ENCODE measurements at regions not wholly inside any gene's neighbourhood (a gene's known extent, or its start where the extent isn't known, plus 50 kb on each side); places are given as distances from the start of the nearest gene placed in this dataset.
"Not testable (repeated sequence)": the region's sequence is repeated elsewhere in the genome, so short reads cannot be mapped to it uniquely, and the experiment has no call there.

- TF ChIP-seq, protein P1, sequence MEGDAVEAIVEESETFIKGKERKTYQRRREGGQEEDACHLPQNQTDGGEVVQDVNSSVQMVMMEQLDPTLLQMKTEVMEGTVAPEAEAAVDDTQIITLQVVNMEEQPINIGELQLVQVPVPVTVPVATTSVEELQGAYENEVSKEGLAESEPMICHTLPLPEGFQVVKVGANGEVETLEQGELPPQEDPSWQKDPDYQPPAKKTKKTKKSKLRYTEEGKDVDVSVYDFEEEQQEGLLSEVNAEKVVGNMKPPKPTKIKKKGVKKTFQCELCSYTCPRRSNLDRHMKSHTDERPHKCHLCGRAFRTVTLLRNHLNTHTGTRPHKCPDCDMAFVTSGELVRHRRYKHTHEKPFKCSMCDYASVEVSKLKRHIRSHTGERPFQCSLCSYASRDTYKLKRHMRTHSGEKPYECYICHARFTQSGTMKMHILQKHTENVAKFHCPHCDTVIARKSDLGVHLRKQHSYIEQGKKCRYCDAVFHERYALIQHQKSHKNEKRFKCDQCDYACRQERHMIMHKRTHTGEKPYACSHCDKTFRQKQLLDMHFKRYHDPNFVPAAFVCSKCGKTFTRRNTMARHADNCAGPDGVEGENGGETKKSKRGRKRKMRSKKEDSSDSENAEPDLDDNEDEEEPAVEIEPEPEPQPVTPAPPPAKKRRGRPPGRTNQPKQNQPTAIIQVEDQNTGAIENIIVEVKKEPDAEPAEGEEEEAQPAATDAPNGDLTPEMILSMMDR (IDR thresholded peaks at IDR 0.05), result not testable (repeated sequence)
- not testable (repeated sequence) for TF ChIP-seq POLR2A (IDR thresholded peaks at IDR 0.05)
Observed at GRCh38 chr2:75289178-75289577, 89.9 kb upstream of the TACR1 start.

Data from testis (tissue), 2 donors.